ENCODE measurements at regions not wholly inside any gene's neighbourhood (a gene's known extent, or its start where the extent isn't known, plus 50 kb on each side); places are given as distances from the start of the nearest gene placed in this dataset.

GRCh38 chr4:155025762-155026457 is 182.5 kb upstream of the NPY2R start:
- TF ChIP-seq EZH2 (IDR thresholded peaks at IDR 0.05; ENCODE audit: insufficient read depth, poor library complexity, severe bottlenecking) (no peak), EZH2phosphoT487 (IDR thresholded peaks at IDR 0.05; ENCODE audit: insufficient read depth, low read depth) (no peak)
